A549 (cell line): ENCODE measurements at regions not wholly inside any gene's neighbourhood (a gene's known extent, or its start where the extent isn't known, plus 50 kb on each side); places are given as distances from the start of the nearest gene placed in this dataset.

Experiments
- ATAC-seq, 2 experiments: fragments of 200-7000 bp in 1 of 2; fragments of >200 bp in 1 of 2; cut with Nextera tagmentation in 1 of 2; cut with Tn5 transposase in 1 of 2; 3 replicates each; pipeline versions ENCODE4 v1.8.0 to v1.9.1; 2018 to 2020; ENCODE audit warnings: mild to moderate bottlenecking in 1 of 2, moderate library complexity in 1 of 2
- CTCF ChIA-PET: fragments of 300-600 bp; sonication (Branson Sonifier 250); formaldehyde crosslinking; extraction: SDS; loops from one replicate; lab custom pipeline; 2021; ENCODE audit warnings: antibody characterized with exemption, inconsistent platforms; lab: Yijun Ruan, JAX
- POLR2A ChIA-PET: fragments of 350-600 bp; formaldehyde crosslinking; extraction: SDS; loops from one replicate; lab custom pipeline; 2021; ENCODE audit warnings: antibody characterized with exemption, inconsistent platforms; lab: Yijun Ruan, JAX
- DNase-seq, 2 experiments: peaks; one replicate each; pipeline versions ENCODE4 v3.0.0 to v3.0.0-alpha.2; 2011 to 2016; ENCODE audit warnings: low read depth in 1 of 2, low spot score in 1 of 2
- FAIRE-seq: peaks from 2 replicates; lab custom pipeline; 2011; peaks lifted over from hg19 to GRCh38; lab: Jason Lieb, UNC
- H3K27ac ChIP-seq, 2 experiments: fragments of >200 bp; sonication (Bioruptor Twin); formaldehyde crosslinking; 3 replicates each; pipeline ENCODE4 v1.5.1; 2016 to 2017
- H3K4me1 ChIP-seq: fragments of >200 bp; sonication (Bioruptor Twin); formaldehyde crosslinking; 3 replicates; pipeline ENCODE4 v1.6.1; 2016
- H3K4me2 ChIP-seq: fragments of >200 bp; sonication (Bioruptor Twin); formaldehyde crosslinking; 3 replicates; pipeline ENCODE4 v1.6.1; 2016
- H3K4me3 ChIP-seq: fragments of >200 bp; sonication (Bioruptor Twin); formaldehyde crosslinking; 3 replicates; pipeline ENCODE4 v1.5.1; 2016
- H3K9me3 ChIP-seq: fragments of >200 bp; sonication (Bioruptor Twin); formaldehyde crosslinking; 3 replicates; pipeline ENCODE4 v1.6.1; 2016
- CBX2 ChIP-seq: fragments of 200-600 bp; sonication (generic); IDR thresholded peaks from 2 replicates; pipeline ENCODE4 v1.6.1; 2016; ENCODE audit warnings: low read depth, mild to moderate bottlenecking, borderline replicate concordance
- CHD2 ChIP-seq: fragments of 150-350 bp; IDR thresholded peaks from 2 replicates; pipeline ENCODE4 v1.6.1; 2014; ENCODE audit warnings: low read length; ENCODE audit not compliant: partially characterized antibody
- EHF ChIP-seq: fragments of 250-450 bp; sonication (Bioruptor Pico); IDR thresholded peaks from 2 replicates; pipeline ENCODE4 v1.5.0; 2020; ENCODE audit warnings: mild to moderate bottlenecking
- HDAC2 ChIP-seq: fragments of 200-600 bp; sonication (generic); IDR thresholded peaks from 2 replicates; pipeline ENCODE4 v1.6.1; 2016
- HES2 ChIP-seq: fragments of >200 bp; sonication (Bioruptor Twin); formaldehyde crosslinking; IDR thresholded peaks from 2 replicates; pipeline ENCODE4 v1.6.1; 2016
- HEYL ChIP-seq: fragments of 250-450 bp; sonication (Bioruptor Pico); IDR thresholded peaks from 2 replicates; pipeline ENCODE4 v1.8.0; 2021; ENCODE audit warnings: mild to moderate bottlenecking, moderate library complexity
- HOXA7 ChIP-seq: fragments of 250-450 bp; sonication (Bioruptor Pico); IDR thresholded peaks from 2 replicates; pipeline ENCODE4 v1.5.0; 2020; ENCODE audit warnings: mild to moderate bottlenecking, moderate library complexity
- JUNB ChIP-seq: fragments of >200 bp; sonication (Bioruptor Twin); formaldehyde crosslinking; IDR thresholded peaks from 2 replicates; pipeline ENCODE4 v1.6.1; 2016
- KDM1A ChIP-seq: fragments of 200-600 bp; sonication (generic); IDR thresholded peaks from 2 replicates; pipeline ENCODE4 v1.6.1; 2016; ENCODE audit warnings: low read depth, mild to moderate bottlenecking
- MAFK ChIP-seq: fragments of 450-650 bp; IDR thresholded peaks from 2 replicates; pipeline ENCODE4 v1.6.1; 2014; ENCODE audit not compliant: partially characterized antibody
- MYC ChIP-seq: IDR thresholded peaks from 2 replicates; pipeline ENCODE4 v1.6.1; 2012; ENCODE audit warnings: mild to moderate bottlenecking, inconsistent platforms, low read length, improper control_type of control experiment, borderline replicate concordance
- NPAS2 ChIP-seq: fragments of 250-450 bp; sonication (Bioruptor Pico); IDR thresholded peaks from 2 replicates; pipeline ENCODE4 v1.8.0; 2022; ENCODE audit warnings: mild to moderate bottlenecking, moderate library complexity, borderline replicate concordance
- PBX3 ChIP-seq: IDR thresholded peaks from 2 replicates; pipeline ENCODE4 v1.6.1; 2012
- POLR2AphosphoS2 ChIP-seq: conservative IDR thresholded peaks from 2 replicates; pipeline ENCODE4 v1.6.1; 2012; ENCODE audit warnings: low read length, improper control_type of control experiment, inconsistent platforms
- RAD21 ChIP-seq, 2 experiments: fragments of >200 bp in 1 of 2; sonication (Bioruptor Twin) in 1 of 2; formaldehyde crosslinking in 1 of 2; IDR thresholded peaks in 1 of 2; conservative IDR thresholded peaks in 1 of 2; 2 replicates in 1 of 2; 3 replicates in 1 of 2; pipeline ENCODE4 v1.6.1; 2012 to 2018; ENCODE audit warnings: inconsistent platforms in 1 of 2
- RARB ChIP-seq: fragments of 250-450 bp; sonication (Bioruptor Pico); IDR thresholded peaks from 2 replicates; pipeline ENCODE4 v1.8.0; 2021; ENCODE audit warnings: mild to moderate bottlenecking, moderate library complexity
- RFX5 ChIP-seq: fragments of 450-650 bp; IDR thresholded peaks from 2 replicates; pipeline ENCODE4 v1.7.1; 2014; ENCODE audit warnings: antibody characterized with exemption, mild to moderate bottlenecking, moderate library complexity
- RNF2 ChIP-seq: fragments of 200-600 bp; sonication (generic); IDR thresholded peaks from 2 replicates; pipeline ENCODE4 v1.6.1; 2016; ENCODE audit warnings: low read depth, mild to moderate bottlenecking, antibody characterized with exemption, moderate library complexity, borderline replicate concordance
- TFCP2L1 ChIP-seq: fragments of 250-450 bp; sonication (Bioruptor Pico); IDR thresholded peaks from 2 replicates; pipeline ENCODE4 v1.5.0; 2021; ENCODE audit warnings: mild to moderate bottlenecking
- TP53 ChIP-seq: fragments of 250-450 bp; sonication (Bioruptor Pico); IDR thresholded peaks from 2 replicates; pipeline ENCODE4 v1.5.0; 2021; ENCODE audit warnings: mild to moderate bottlenecking, moderate library complexity
- ZC3H11A ChIP-seq: fragments of 450-650 bp; IDR thresholded peaks from 2 replicates; pipeline ENCODE4 v1.6.1; 2014; ENCODE audit warnings: antibody characterized with exemption, mild to moderate bottlenecking
- WGBS: methylation state at CpG from one replicate; pipeline ENCODE4 v1.1.6; 2017; ENCODE audit errors: missing lambda C conversion rate; 5-methylcytosine and 5-hydroxymethylcytosine counted together
- TF ChIP-seq, protein P1 (sequence below): fragments of 250-450 bp; sonication (Bioruptor Pico); IDR thresholded peaks from 2 replicates; pipeline ENCODE4 v1.5.0; 2020; ENCODE audit warnings: low read depth, mild to moderate bottlenecking, moderate library complexity
- TF ChIP-seq, protein P2 (sequence below): fragments of 450-650 bp; IDR thresholded peaks from 2 replicates; pipeline ENCODE4 v1.6.1; 2014; ENCODE audit warnings: antibody characterized with exemption

DNA sequence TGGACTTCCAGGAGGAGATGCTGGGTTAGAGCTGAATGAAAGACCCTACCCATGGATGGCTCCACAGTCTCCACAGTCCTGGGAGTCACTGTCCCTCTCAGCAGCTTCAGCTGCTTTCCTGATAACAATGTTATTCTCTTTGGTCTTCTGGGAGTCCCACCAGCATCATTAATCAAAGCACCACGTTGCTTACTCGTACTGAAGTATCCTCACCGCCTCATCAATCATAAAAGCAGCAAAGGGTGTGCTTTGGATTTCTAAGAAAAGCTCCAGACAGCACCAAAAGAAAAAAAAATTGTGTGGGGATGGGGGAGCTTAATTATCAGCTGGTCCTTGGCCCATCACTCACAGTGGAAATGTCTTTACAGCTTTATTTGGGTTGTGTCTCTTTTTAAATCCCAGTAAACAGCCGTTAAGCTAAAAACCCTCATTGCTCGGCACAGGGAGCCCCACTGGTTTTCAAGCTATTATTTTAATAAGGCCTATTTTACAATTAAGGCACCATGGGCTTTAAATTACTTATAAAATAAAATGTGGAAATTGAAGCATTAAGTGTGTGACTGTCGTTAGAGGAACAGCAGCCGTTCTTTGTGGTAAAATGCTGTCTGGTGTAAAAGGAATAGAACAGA, 538.0 kb downstream of the EBF1 start:
- H3K4me3 ChIP-seq = no peak overlapping the region
- no peak for DNase-seq
- TF ChIP-seq HDAC2 (no peak), HES2 (no peak), RAD21 (conservative IDR thresholded peaks at IDR 0.05 in 1 of 2, IDR thresholded peaks at IDR 0.05 in 1 of 2) (no peak), POLR2AphosphoS2 (no peak), JUNB (no peak), HOXA7 (no peak), RFX5 (no peak), TFCP2L1 (CRISPR knock-in tag) (no peak), CBX2 (no peak), MYC (no peak), EHF (no peak), PBX3 (no peak), ZC3H11A (no peak), HEYL (CRISPR knock-in tag) (no peak), RNF2 (no peak)
- TF ChIP-seq, protein P1, sequence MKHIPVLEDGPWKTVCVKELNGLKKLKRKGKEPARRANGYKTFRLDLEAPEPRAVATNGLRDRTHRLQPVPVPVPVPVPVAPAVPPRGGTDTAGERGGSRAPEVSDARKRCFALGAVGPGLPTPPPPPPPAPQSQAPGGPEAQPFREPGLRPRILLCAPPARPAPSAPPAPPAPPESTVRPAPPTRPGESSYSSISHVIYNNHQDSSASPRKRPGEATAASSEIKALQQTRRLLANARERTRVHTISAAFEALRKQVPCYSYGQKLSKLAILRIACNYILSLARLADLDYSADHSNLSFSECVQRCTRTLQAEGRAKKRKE (CRISPR knock-in tag) = no peak
- TF ChIP-seq, protein P2, sequence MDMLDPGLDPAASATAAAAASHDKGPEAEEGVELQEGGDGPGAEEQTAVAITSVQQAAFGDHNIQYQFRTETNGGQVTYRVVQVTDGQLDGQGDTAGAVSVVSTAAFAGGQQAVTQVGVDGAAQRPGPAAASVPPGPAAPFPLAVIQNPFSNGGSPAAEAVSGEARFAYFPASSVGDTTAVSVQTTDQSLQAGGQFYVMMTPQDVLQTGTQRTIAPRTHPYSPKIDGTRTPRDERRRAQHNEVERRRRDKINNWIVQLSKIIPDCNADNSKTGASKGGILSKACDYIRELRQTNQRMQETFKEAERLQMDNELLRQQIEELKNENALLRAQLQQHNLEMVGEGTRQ = no peak
- no peak for FAIRE-seq
- POLR2A ChIA-PET = no interaction called here
- no peak for ATAC-seq
- CTCF ChIA-PET = interaction anchor here (1.3 kb wide), 1 partner anchor 10 kb away, joined by 3 read pairs; no protein-coding TSS in a partner anchor
- no peak overlapping the region for H3K4me2 ChIP-seq
- H3K9me3 ChIP-seq = no peaks in the 10 kb centered on the region
- H3K27ac ChIP-seq = no peak overlapping the region
- no peaks in the 10 kb centered on the region for H3K4me1 ChIP-seq
- WGBS = 9% methylated on average over 7 of the region's 7 CpGs

- FAIRE-seq = no peak
- no peak for TF ChIP-seq CHD2
- TF ChIP-seq KDM1A = no peak
- no peak for TF ChIP-seq RARB (CRISPR knock-in tag)
- no peak for TF ChIP-seq EHF
- TF ChIP-seq HES2 = no peak
- no peak for TF ChIP-seq TP53
- TF ChIP-seq NPAS2 (CRISPR knock-in tag) = no peak
- no peak for TF ChIP-seq MAFK
- TF ChIP-seq PBX3 = no peak
- no peak for TF ChIP-seq HOXA7
- Histone ChIP-seq H3K9me3 (no peaks in the 10 kb centered on the region), H3K4me2 (no peak overlapping the region), H3K27ac (no peak overlapping the region), H3K4me1 (no peaks in the 10 kb centered on the region), H3K4me3 (no peak overlapping the region)
- 5% methylated on average over 6 of the region's 6 CpGs for WGBS
- CTCF ChIA-PET = interaction anchor here (0.8 kb wide), 1 partner anchor 102 kb away, joined by 3 read pairs; no protein-coding TSS in a partner anchor
- no peak for DNase-seq
- ATAC-seq = no peak
- POLR2A ChIA-PET = no interaction called here
Observed at GRCh38 chr5:158560170-158560569, 539.5 kb downstream of the EBF1 start.
